Motor neuron (in vitro differentiated cells): ENCODE measurements at regions not wholly inside any gene's neighbourhood (a gene's known extent, or its start where the extent isn't known, plus 50 kb on each side); places are given as distances from the start of the nearest gene placed in this dataset.
A peak's percentile ranks its signal among the peaks of the same experiment; 100 is the strongest.

Experiments used
- ATAC-seq, 8 experiments: fragments of 200-7000 bp; cut with Tn5 transposase; replicated peaks in 6 of 8; 2 replicates each; pipeline ENCODE4 v1.8.0; 2021; ENCODE audit warnings: mild to moderate bottlenecking in 8 of 8, moderate library complexity in 8 of 8
- H3K27ac ChIP-seq, 2 donors: fragments of 250-450 bp; sonication (Bioruptor Pico); 2 replicates each; pipeline ENCODE4 v1.9.0; 2021; ENCODE audit warnings: antibody characterized with exemption in 2 of 2, mild to moderate bottlenecking in 2 of 2, moderate library complexity in 1 of 2
- H3K4me1 ChIP-seq, 2 donors: fragments of 250-450 bp; sonication (Bioruptor Pico); replicated peaks in 1 of 2; 2 replicates each; pipeline ENCODE4 v1.6.1; 2021; ENCODE audit warnings: antibody characterized with exemption in 2 of 2, mild to moderate bottlenecking in 2 of 2, moderate library complexity in 1 of 2
- H3K4me3 ChIP-seq, 5 donors: fragments of 250-450 bp; sonication (Bioruptor Pico); 2 replicates each; pipeline ENCODE4 v1.9.0; 2021; ENCODE audit warnings: antibody characterized with exemption in 5 of 5, mild to moderate bottlenecking in 5 of 5, moderate library complexity in 4 of 5
- WGBS, 10 experiments: fragments of 450-650 bp; shearing (Covaris generic); methylation state at CpG; one replicate each; pipeline ENCODE4 v1.0.0; 2022; 5-methylcytosine and 5-hydroxymethylcytosine counted together
- in situ Hi-C, 9 experiments: fragments of 400-800 bp; cut with MboI; loops; one replicate each; pipeline ENCODE4 v1.15.0; 2021; ENCODE audit warnings: low sequenced_read_pairs in 9 of 9, low pct_unique_long_range_greater_than_20kb in 2 of 9; ENCODE audit not compliant: unreplicated experiment in 9 of 9

- Histone ChIP-seq H3K27ac (no peak overlapping the region), H3K4me1 (peaks cover 2 to 10% of the 10 kb centered on the region in 2 donors), H3K4me3 (no peak overlapping the region)
- in situ Hi-C loops = no loop called here
- ATAC-seq = peak in 2 of 8 experiments; percentile 57 to 86
- 20 to 100% (median 89%) methylated on average over 1 to 4 of the region's 4 CpGs; no CpG with 5 or more reads in 1 of the 10 experiments for WGBS, 10 experiments
Observed at GRCh38 chr6:154590756-154591155, 80.3 kb upstream of the CNKSR3 start.

DNA sequence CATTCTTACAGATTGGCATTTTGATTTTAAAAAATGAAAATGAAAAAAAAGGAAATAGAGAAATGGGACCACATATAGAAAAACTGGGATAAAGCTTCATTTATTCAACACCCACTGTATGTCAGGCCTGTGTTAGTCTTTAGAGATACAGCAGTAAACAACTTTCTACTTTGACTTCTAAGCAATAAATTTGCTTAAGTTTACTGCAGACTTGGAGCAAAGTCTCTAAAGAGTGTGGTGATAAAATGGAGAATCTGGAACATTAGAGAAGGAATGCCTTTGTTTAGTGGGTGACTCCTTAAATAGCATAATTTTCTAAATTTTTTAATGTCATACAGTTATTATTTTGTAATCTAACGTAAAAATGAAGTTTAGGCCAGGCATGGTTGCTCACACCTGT lies 80.7 kb upstream of the CNKSR3 start:
- no peak overlapping the region for H3K4me3 ChIP-seq
- peaks cover 7 to 11% of the 10 kb centered on the region in 2 donors for H3K4me1 ChIP-seq
- ATAC-seq = no peak
- in situ Hi-C loops = no loop called here
- H3K27ac ChIP-seq = no peak overlapping the region
- 33 to 100% (median 100%) methylated on average over 1 of the region's 1 CpG; no CpG with 5 or more reads in 3 of the 10 experiments for WGBS, 10 experiments

- in situ Hi-C loops = no loop called here
- Histone ChIP-seq H3K4me1 (peaks cover 9 to 16% of the 10 kb centered on the region in 2 donors), H3K27ac (no peak overlapping the region), H3K4me3 (no peak overlapping the region)
- WGBS, 10 experiments = 58 to 97% (median 87%) methylated on average over 5 to 10 of the region's 10 CpGs
- ATAC-seq = no peak
Observed at GRCh38 chr6:154592199-154592860, 81.8 kb upstream of the CNKSR3 start.

- peaks cover 9 to 16% of the 10 kb centered on the region in 2 donors for H3K4me1 ChIP-seq
- 15 to 100% (median 73%) methylated on average over 2 to 6 of the region's 7 CpGs; no CpG with 5 or more reads in 3 of the 10 experiments for WGBS, 10 experiments
- no peak overlapping the region for H3K4me3 ChIP-seq
- no peak overlapping the region for H3K27ac ChIP-seq
- peak in 4 of 8 experiments; percentile 29 to 81 (median 71) for ATAC-seq
- in situ Hi-C loops = no loop called here
Observed at GRCh38 chr6:154593122-154593521, 82.6 kb upstream of the CNKSR3 start.

GRCh38 chr6:154594496-154595198 lies 84.2 kb upstream of the CNKSR3 start:
- in situ Hi-C loops = no loop called here
- ATAC-seq = no peak
- Histone ChIP-seq H3K27ac (no peak overlapping the region), H3K4me3 (no peak overlapping the region), H3K4me1 (peaks cover 9 to 16% of the 10 kb centered on the region in 2 donors)
- 51 to 100% (median 86%) methylated on average over 1 to 9 of the region's 9 CpGs for WGBS, 10 experiments

GRCh38 chr6:154595538-154595937 lies 85.1 kb upstream of the CNKSR3 start:
- Histone ChIP-seq H3K4me3 (no peak overlapping the region), H3K27ac (no peak overlapping the region), H3K4me1 (peaks cover 9 to 16% of the 10 kb centered on the region in 2 donors)
- no peak for ATAC-seq
- WGBS, 10 experiments = 0 to 100% (median 71%) methylated on average over 1 of the region's 1 CpG; no CpG with 5 or more reads in 2 of the 10 experiments
- in situ Hi-C loops = no loop called here

GRCh38 chr6:154596009-154596408 lies 85.5 kb upstream of the CNKSR3 start:
- Histone ChIP-seq H3K27ac (no peak overlapping the region), H3K4me3 (no peak overlapping the region), H3K4me1 (peaks cover 9 to 16% of the 10 kb centered on the region in 2 donors)
- whole genome bisulfite sequencing, 10 experiments = 0 to 50% (median 13%) methylated on average over 1 to 2 of the region's 2 CpGs; no CpG with 5 or more reads in 2 of the 10 experiments
- peak in 3 of 8 experiments; percentile 51 to 59 (median 56) for ATAC-seq
- in situ Hi-C loops = no loop called here

DNA sequence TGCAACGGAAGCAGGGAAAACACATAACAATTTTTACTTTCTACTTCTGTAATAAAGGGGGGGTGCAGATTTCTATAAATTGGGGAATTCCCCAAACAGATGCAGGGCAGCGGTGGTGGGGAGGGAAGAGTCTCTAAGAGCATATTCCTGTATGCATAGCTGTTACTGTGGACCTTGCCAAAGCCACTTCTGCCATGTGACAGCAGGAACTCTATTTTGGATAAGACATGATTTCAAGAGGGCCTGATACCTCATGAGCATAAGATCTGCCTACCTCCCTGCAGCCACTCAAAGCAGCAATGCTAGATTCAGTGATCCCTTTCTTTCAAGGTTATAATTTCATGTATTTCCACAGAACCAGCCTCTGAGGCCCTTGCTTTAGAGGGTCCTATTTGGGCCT lies 86.2 kb upstream of the CNKSR3 start:
- ATAC-seq = no peak
- Histone ChIP-seq H3K4me3 (no peak overlapping the region), H3K4me1 (peaks cover 9 to 16% of the 10 kb centered on the region in 2 donors), H3K27ac (no peak overlapping the region)
- in situ Hi-C loops = no loop called here
- WGBS, 10 experiments = 14 to 100% (median 69%) methylated on average over 1 to 2 of the region's 2 CpGs; no CpG with 5 or more reads in 4 of the 10 experiments

- Histone ChIP-seq H3K27ac (no peak overlapping the region), H3K4me3 (no peak overlapping the region), H3K4me1 (peaks cover 9 to 11% of the 10 kb centered on the region in 2 donors)
- no peak for ATAC-seq
- in situ Hi-C loops = no loop called here
- WGBS, 10 experiments = 41 to 100% (median 77%) methylated on average over 2 to 6 of the region's 6 CpGs; no CpG with 5 or more reads in 2 of the 10 experiments
Observed at GRCh38 chr6:154598399-154598798, 87.9 kb upstream of the CNKSR3 start.

DNA sequence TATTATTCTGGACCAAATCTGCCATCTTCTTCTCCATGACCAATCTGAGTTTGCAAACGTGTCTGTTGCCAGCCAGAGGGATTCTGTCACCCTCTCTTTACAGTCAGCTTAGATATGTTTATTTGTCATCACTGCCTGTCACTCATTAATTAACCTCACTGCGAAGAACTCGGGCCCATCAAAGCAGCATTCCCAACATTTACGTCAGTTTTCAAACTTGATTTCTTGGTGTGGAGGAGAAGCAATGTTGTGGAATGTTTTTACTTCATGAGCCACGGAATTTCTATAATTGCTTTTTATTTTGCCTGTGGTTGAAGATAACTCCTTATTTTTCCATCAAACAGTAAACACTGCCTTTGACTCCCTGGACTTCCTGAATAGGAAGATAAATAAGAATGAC lies 91.8 kb upstream of the CNKSR3 start:
- in situ Hi-C loops = loop anchor here in 1 of 9 experiments (25.0 kb wide), 1 partner anchor 440 kb away; no protein-coding TSS in a partner anchor
- Histone ChIP-seq H3K27ac (no peak overlapping the region), H3K4me3 (no peak overlapping the region), H3K4me1 (no peaks in the 10 kb centered on the region)
- ATAC-seq = no peak
- WGBS, 10 experiments = 24 to 100% (median 89%) methylated on average over 1 to 5 of the region's 5 CpGs; no CpG with 5 or more reads in 1 of the 10 experiments

GRCh38 chr6:154602708-154603107 lies 92.2 kb upstream of the CNKSR3 start:
- no peak overlapping the region for H3K4me3 ChIP-seq
- 56 to 100% (median 93%) methylated on average over 1 to 2 of the region's 2 CpGs for WGBS, 10 experiments
- in situ Hi-C loops = loop anchor here in 1 of 9 experiments (25.0 kb wide), 1 partner anchor 440 kb away; no protein-coding TSS in a partner anchor
- no peak overlapping the region for H3K27ac ChIP-seq
- peak in 2 of 8 experiments; percentile 58 to 78 for ATAC-seq
- H3K4me1 ChIP-seq = no peaks in the 10 kb centered on the region

GRCh38 chr6:154604119-154604518 lies 93.6 kb upstream of the CNKSR3 start:
- no peaks in the 10 kb centered on the region for H3K4me1 ChIP-seq
- H3K4me3 ChIP-seq = no peak overlapping the region
- no peak overlapping the region for H3K27ac ChIP-seq
- ATAC-seq = peak in 1 of 8 experiments; percentile 60
- 58 to 91% (median 75%) methylated on average over 2 to 8 of the region's 8 CpGs; no CpG with 5 or more reads in 4 of the 10 experiments for WGBS, 10 experiments
- in situ Hi-C loops = loop anchor here in 1 of 9 experiments (25.0 kb wide), 1 partner anchor 442 kb away; no protein-coding TSS in a partner anchor
